ENCODE measurements at regions not wholly inside any gene's neighbourhood (a gene's known extent, or its start where the extent isn't known, plus 50 kb on each side); places are given as distances from the start of the nearest gene placed in this dataset.

GRCh38 chr6:80690551-80691131, 584.2 kb downstream of the BCKDHB start:
- Histone ChIP-seq H3K36me3 (no peaks in the 10 kb centered on the region), H3K27me3 (no peaks in the 10 kb centered on the region), H3K4me3 (no peak overlapping the region), H3K9me3 (no peaks in the 10 kb centered on the region), H3K4me1 (peaks cover 0 to 5% (median 0%) of the 10 kb centered on the region in 4 donors), H3K27ac (no peak overlapping the region)
- intact Hi-C loops (cut with DNase I; ENCODE audit: low total_unique reads) = no loop called here
- TF ChIP-seq CTCF (IDR thresholded peaks at IDR 0.05) = no peak
- no peak for DNase-seq

- no peak for TF ChIP-seq CTCF (IDR thresholded peaks at IDR 0.05)
- intact Hi-C loops (cut with DNase I; ENCODE audit: low total_unique reads) = no loop called here
- H3K4me3 ChIP-seq = no peak overlapping the region
Observed at GRCh38 chr6:80689716-80690395, 583.4 kb downstream of the BCKDHB start.

DNA sequence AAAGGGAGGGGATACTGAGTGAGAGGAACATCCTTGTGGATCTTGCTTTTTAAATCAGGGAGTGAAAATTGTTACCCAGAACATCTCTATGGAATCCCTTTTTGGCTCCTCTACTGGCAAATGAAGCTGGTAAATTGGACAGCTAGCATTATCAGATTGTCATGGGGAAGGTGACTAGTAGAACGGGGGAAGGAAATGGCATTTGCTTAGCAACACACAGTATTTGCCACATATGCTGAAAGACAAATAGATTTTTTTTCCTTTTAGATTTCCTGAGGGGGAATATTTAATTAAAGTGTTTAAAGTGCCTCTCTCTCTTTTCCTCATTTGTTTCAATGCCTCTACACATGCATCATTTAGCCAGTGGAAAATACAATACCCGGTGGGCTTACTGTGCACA, 573.5 kb downstream of the BCKDHB start:
- H3K9me3 ChIP-seq = peaks cover 0 to 5% (median 0%) of the 10 kb centered on the region in 3 donors
- H3K4me1 ChIP-seq = no peaks in the 10 kb centered on the region
- no peak for DNase-seq
- intact Hi-C loops (cut with DNase I; ENCODE audit: low total_unique reads) = no loop called here
- H3K27ac ChIP-seq = no peak overlapping the region
- no peak for TF ChIP-seq CTCF (IDR thresholded peaks at IDR 0.05)
- H3K27me3 ChIP-seq = no peaks in the 10 kb centered on the region
- H3K36me3 ChIP-seq = no peaks in the 10 kb centered on the region
- H3K4me3 ChIP-seq = no peak overlapping the region

More at GRCh38 chr6:80689716-80690395, 583.4 kb downstream of the BCKDHB start:
- Histone ChIP-seq H3K27ac (no peak overlapping the region), H3K36me3 (no peaks in the 10 kb centered on the region), H3K27me3 (no peaks in the 10 kb centered on the region), H3K9me3 (no peaks in the 10 kb centered on the region), H3K4me1 (peaks cover 0 to 5% (median 0%) of the 10 kb centered on the region in 4 donors)
- no peak for DNase-seq

DNA sequence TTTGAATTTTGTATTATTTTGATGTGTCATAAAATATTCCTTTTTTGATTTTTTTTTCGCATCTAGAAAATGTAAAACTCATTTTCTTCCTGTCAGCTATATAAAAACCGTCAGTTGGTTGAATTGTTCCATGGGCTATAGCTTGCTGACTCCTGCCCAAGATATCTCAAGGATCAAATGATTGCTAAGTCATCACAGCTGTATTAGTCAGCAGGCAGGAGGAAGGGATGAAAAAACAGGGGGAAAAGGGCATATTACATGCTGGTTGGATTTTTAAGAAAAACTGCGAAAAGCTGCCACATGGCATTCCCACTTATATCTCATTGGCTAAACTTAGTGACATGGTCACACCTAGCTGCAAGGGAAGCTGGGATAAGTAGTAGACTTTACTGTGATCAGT, 569.9 kb downstream of the BCKDHB start:
- no peak overlapping the region for H3K27ac ChIP-seq
- no peaks in the 10 kb centered on the region for H3K36me3 ChIP-seq
- no peak overlapping the region for H3K4me3 ChIP-seq
- H3K4me1 ChIP-seq = no peaks in the 10 kb centered on the region
- peaks cover 0 to 5% (median 0%) of the 10 kb centered on the region in 3 donors for H3K9me3 ChIP-seq
- no peaks in the 10 kb centered on the region for H3K27me3 ChIP-seq
- no peak for TF ChIP-seq CTCF (IDR thresholded peaks at IDR 0.05)
- DNase-seq = no peak
- intact Hi-C loops (cut with DNase I; ENCODE audit: low total_unique reads) = no loop called here

DNA sequence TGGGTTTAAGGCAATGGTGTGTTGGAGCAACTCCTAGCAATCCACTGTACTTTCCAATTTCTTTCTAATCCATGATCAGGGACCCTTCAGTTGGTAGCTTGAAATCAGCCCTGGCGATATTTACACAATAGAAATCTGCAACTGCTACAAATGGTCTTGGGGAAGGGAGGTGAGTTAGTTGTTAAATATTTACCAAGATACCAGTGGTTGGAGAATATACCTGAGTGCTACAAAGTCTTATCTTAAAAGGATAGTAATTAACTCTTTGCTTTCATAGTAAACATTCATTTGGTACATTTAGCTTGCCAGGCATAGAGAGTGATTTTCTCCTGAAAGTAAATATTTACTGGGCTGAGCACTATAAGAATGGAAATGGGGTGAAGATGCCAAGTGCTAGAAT, 568.2 kb downstream of the BCKDHB start:
- Histone ChIP-seq H3K36me3 (no peaks in the 10 kb centered on the region), H3K9me3 (peaks cover 0 to 5% (median 0%) of the 10 kb centered on the region in 3 donors), H3K27ac (no peak overlapping the region), H3K27me3 (no peaks in the 10 kb centered on the region), H3K4me1 (no peaks in the 10 kb centered on the region), H3K4me3 (no peak overlapping the region)
- intact Hi-C loops (cut with DNase I; ENCODE audit: low total_unique reads) = no loop called here
- no peak for DNase-seq
- TF ChIP-seq CTCF (IDR thresholded peaks at IDR 0.05) = no peak
